Kidney epithelial cell (primary cell): ENCODE measurements at regions not wholly inside any gene's neighbourhood (a gene's known extent, or its start where the extent isn't known, plus 50 kb on each side); places are given as distances from the start of the nearest gene placed in this dataset.
"Not testable (repeated sequence)": the region's sequence is repeated elsewhere in the genome, so short reads cannot be mapped to it uniquely, and the experiment has no call there.

ENCODE experiments used
- DNase-seq: peaks from one replicate; pipeline ENCODE4 v3.0.0-alpha.2; 2010; ENCODE audit warnings: low read depth
- H3K27me3 ChIP-seq: 2 replicates; pipeline ENCODE4 v1.6.0; 2011; ENCODE audit warnings: low read length; ENCODE audit not compliant: control insufficient read depth, insufficient read depth
- H3K36me3 ChIP-seq: 2 replicates; pipeline ENCODE4 v1.5.1; 2011; ENCODE audit warnings: low read length; ENCODE audit not compliant: control insufficient read depth, insufficient read depth
- H3K4me3 ChIP-seq: 2 replicates; pipeline ENCODE4 v1.5.1; 2011; ENCODE audit warnings: low read depth, mild to moderate bottlenecking, control low read depth, low read length
- CTCF ChIP-seq: IDR thresholded peaks from 2 replicates; pipeline ENCODE4 v1.5.1; 2011; ENCODE audit warnings: mild to moderate bottlenecking, moderate library complexity, low read length, control low read depth, inconsistent platforms; ENCODE audit not compliant: insufficient read depth, poor library complexity, severe bottlenecking

- H3K27me3 ChIP-seq: no peaks in the 10 kb centered on the region
Observed at GRCh38 chr3:64798316-64798715, 110.5 kb upstream of the ADAMTS9 start.

GRCh38 chr3:64796607-64797399, 109.0 kb upstream of the ADAMTS9 start:
- no peak for DNase-seq
- H3K36me3 ChIP-seq: no peaks in the 10 kb centered on the region
- no peak for TF ChIP-seq CTCF
- no peaks in the 10 kb centered on the region for H3K27me3 ChIP-seq
- H3K4me3 ChIP-seq: no peak overlapping the region

More at GRCh38 chr3:64798316-64798715, 110.5 kb upstream of the ADAMTS9 start:
- no peak for TF ChIP-seq CTCF
- DNase-seq: no peak
- no peak overlapping the region for H3K4me3 ChIP-seq
- no peaks in the 10 kb centered on the region for H3K36me3 ChIP-seq

- Histone ChIP-seq H3K4me3 (no peak overlapping the region), H3K27me3 (no peaks in the 10 kb centered on the region), H3K36me3 (no peaks in the 10 kb centered on the region)
- TF ChIP-seq CTCF: no peak
- no peak for DNase-seq
Observed at GRCh38 chr3:64792445-64792844, 104.6 kb upstream of the ADAMTS9 start.

GRCh38 chr3:64789111-64789510, 101.3 kb upstream of the ADAMTS9 start:
- no peaks in the 10 kb centered on the region for H3K36me3 ChIP-seq
- H3K27me3 ChIP-seq: no peaks in the 10 kb centered on the region
- no peak for DNase-seq
- no peak for TF ChIP-seq CTCF
- H3K4me3 ChIP-seq: no peak overlapping the region

- Histone ChIP-seq H3K36me3 (no peaks in the 10 kb centered on the region), H3K4me3 (no peak overlapping the region), H3K27me3 (no peaks in the 10 kb centered on the region)
- no peak for TF ChIP-seq CTCF
- DNase-seq: no peak
Observed at GRCh38 chr3:64783200-64783599, 95.4 kb upstream of the ADAMTS9 start.

- H3K27me3 ChIP-seq, DNase-seq, H3K4me3 ChIP-seq, H3K36me3 ChIP-seq: not testable (repeated sequence)
Observed at GRCh38 chr3:64780923-64781322, 93.1 kb upstream of the ADAMTS9 start.
